GM12878 (cell line): ENCODE measurements at regions not wholly inside any gene's neighbourhood (a gene's known extent, or its start where the extent isn't known, plus 50 kb on each side); places are given as distances from the start of the nearest gene placed in this dataset.

Experiments used
- ATAC-seq: fragments of 200-7000 bp; cut with Tn5 transposase; 3 replicates; pipeline ENCODE4 v1.9.1; 2020; ENCODE audit warnings: mild to moderate bottlenecking, moderate library complexity
- BruUV-seq: library from RNA; stranded (reverse); fragments of 400-500 nt; replicated peaks from 2 replicates; lab custom pipeline; 2021; lab: Mats Ljungman, UMichigan
- CTCF ChIA-PET: fragments of 300-600 bp; sonication (Branson Sonifier 250); formaldehyde crosslinking; extraction: SDS; loops from one replicate; lab custom pipeline; 2021; ENCODE audit warnings: inconsistent platforms; lab: Yijun Ruan, JAX
- POLR2A ChIA-PET: fragments of 350-600 bp; formaldehyde crosslinking; extraction: SDS; loops from one replicate; lab custom pipeline; 2021; ENCODE audit warnings: inconsistent platforms; lab: Charles Lee
- RAD21 ChIA-PET: fragments of 300-600 bp; sonication (Branson Sonifier 250); formaldehyde crosslinking; loops from one replicate; lab custom pipeline; 2023; ENCODE audit warnings: antibody characterized with exemption; ENCODE audit not compliant: unreplicated experiment; lab: Charles Lee
- SMC1A ChIA-PET: fragments of 300-600 bp; sonication (Branson Sonifier 250); formaldehyde crosslinking; loops from one replicate; lab custom pipeline; 2023; ENCODE audit not compliant: unreplicated experiment, uncharacterized antibody; lab: Charles Lee
- DNase-seq: peaks from one replicate; pipeline ENCODE4 v3.0.0-alpha.2; 2011; ENCODE audit warnings: low read depth, low spot score
- FAIRE-seq: peaks from 3 replicates; lab custom pipeline; 2011; peaks lifted over from hg19 to GRCh38; lab: Jason Lieb, UNC
- H2AFZ ChIP-seq: 2 replicates; pipeline ENCODE4 v1.6.0; 2011; ENCODE audit warnings: low read depth, low read length, control low read depth; ENCODE audit not compliant: control insufficient read depth
- H3K27ac ChIP-seq: 2 replicates; pipeline ENCODE4 v1.5.1; 2011; ENCODE audit warnings: control low read depth; ENCODE audit not compliant: control insufficient read depth, insufficient read depth
- H3K27me3 ChIP-seq, 2 experiments: replicated peaks in 1 of 2; 2 replicates each; pipeline versions ENCODE4 v1.6.0 to v1.6.1; 2011; ENCODE audit warnings: low read length in 1 of 2; ENCODE audit not compliant: control insufficient read depth in 2 of 2, insufficient read depth in 2 of 2
- H3K36me3 ChIP-seq, 2 experiments: 2 replicates each; pipeline ENCODE4 v1.5.1; 2011; ENCODE audit warnings: low read length in 1 of 2; ENCODE audit not compliant: control insufficient read depth in 2 of 2, insufficient read depth in 2 of 2
- H3K4me1 ChIP-seq: 2 replicates; pipeline ENCODE4 v1.6.1; 2011; ENCODE audit warnings: mild to moderate bottlenecking, low read length, moderate library complexity, mixed read lengths; ENCODE audit not compliant: control insufficient read depth, insufficient read depth
- H3K4me2 ChIP-seq: 2 replicates; pipeline ENCODE4 v1.6.0; 2011; ENCODE audit warnings: control low read depth; ENCODE audit not compliant: control insufficient read depth, insufficient read depth
- H3K4me3 ChIP-seq: fragments of 200-600 bp; sonication (generic); 2 replicates; pipeline ENCODE4 v1.5.1; 2016
- H3K79me2 ChIP-seq: 2 replicates; pipeline ENCODE4 v1.6.0; 2011; ENCODE audit warnings: low read length; ENCODE audit not compliant: control insufficient read depth, insufficient read depth
- H3K9ac ChIP-seq: 2 replicates; pipeline ENCODE4 v1.8.0; 2011; ENCODE audit warnings: low read length, control low read depth, mixed read lengths; ENCODE audit not compliant: control insufficient read depth, insufficient read depth
- H3K9me3 ChIP-seq: replicated peaks from 3 replicates; pipeline ENCODE4 v1.5.1; 2011; ENCODE audit warnings: mild to moderate bottlenecking, low read length; ENCODE audit not compliant: control insufficient read depth, insufficient read depth
- H4K20me1 ChIP-seq: 2 replicates; pipeline ENCODE4 v1.6.0; 2011; ENCODE audit not compliant: control insufficient read depth, insufficient read depth
- CBX3 ChIP-seq: fragments of 200-600 bp; sonication (generic); IDR thresholded peaks from 2 replicates; pipeline ENCODE4 v1.6.1; 2016; ENCODE audit warnings: low read depth, borderline replicate concordance
- ETV6 ChIP-seq, 2 experiments: fragments of 450-650 bp in 1 of 2; IDR thresholded peaks in 1 of 2; conservative IDR thresholded peaks in 1 of 2; 2 replicates each; pipeline ENCODE4 v1.6.1; 2014; ENCODE audit warnings: antibody characterized with exemption in 1 of 2, borderline replicate concordance in 1 of 2, low read depth in 1 of 2, mild to moderate bottlenecking in 1 of 2, moderate library complexity in 1 of 2
- KAT2A ChIP-seq: conservative IDR thresholded peaks from 2 replicates; pipeline ENCODE4 v1.6.1; 2011; ENCODE audit warnings: low read depth, low read length; ENCODE audit not compliant: control insufficient read depth
- SIX5 ChIP-seq: IDR thresholded peaks from 2 replicates; pipeline ENCODE4 v1.6.1; 2011; ENCODE audit warnings: mild to moderate bottlenecking, low read depth, low read length, moderate library complexity; ENCODE audit not compliant: severe bottlenecking
- SKIL ChIP-seq: fragments of 450-650 bp; IDR thresholded peaks from 2 replicates; pipeline ENCODE4 v1.6.1; 2017; ENCODE audit warnings: mild to moderate bottlenecking, low read depth, inconsistent platforms; ENCODE audit not compliant: poor library complexity, severe bottlenecking
- STAT1 ChIP-seq: fragments of 450-650 bp; conservative IDR thresholded peaks from 2 replicates; pipeline ENCODE4 v1.6.1; 2014; ENCODE audit warnings: antibody characterized with exemption, mild to moderate bottlenecking
- TARDBP ChIP-seq: IDR thresholded peaks from 2 replicates; pipeline ENCODE4 v1.6.1; 2016; ENCODE audit warnings: borderline replicate concordance
- YY1 ChIP-seq: IDR thresholded peaks from 2 replicates; pipeline ENCODE4 v1.6.1; 2011; ENCODE audit warnings: low read depth, mild to moderate bottlenecking, low read length
- ZBTB4 ChIP-seq: fragments of 450-650 bp; formaldehyde crosslinking; IDR thresholded peaks from 2 replicates; pipeline ENCODE4 v1.4.0; 2022; ENCODE audit warnings: mild to moderate bottlenecking, moderate library complexity
- ZNF622 ChIP-seq: fragments of 450-650 bp; IDR thresholded peaks from 2 replicates; pipeline ENCODE4 v1.6.1; 2017; ENCODE audit warnings: mild to moderate bottlenecking, inconsistent platforms
- WGBS: methylation state at CpG from one replicate; pipeline ENCODE4 v1.1.6; 2016; ENCODE audit warnings: low lambda C conversion rate; ENCODE audit not compliant: insufficient replicate concordance, insufficient coverage; ENCODE audit errors: missing lambda C conversion rate; 5-methylcytosine and 5-hydroxymethylcytosine counted together
- in situ Hi-C: fragments of 300-500 bp; cut with MboI; formaldehyde crosslinking; loops from 9 replicates; pipeline ENCODE4 v1.14.3; 2018; ENCODE audit warnings: mixed read lengths
- intact Hi-C: fragments of 100-400 bp; cut with micrococcal nuclease; formaldehyde crosslinking; loops from one replicate; pipeline ENCODE4 v1.14.2; 2022; ENCODE audit not compliant: unreplicated experiment
- TF ChIP-seq, protein P1 (sequence below): IDR thresholded peaks from 2 replicates; pipeline ENCODE4 v1.6.1; 2011; ENCODE audit warnings: mild to moderate bottlenecking, low read depth, low read length, moderate library complexity; ENCODE audit not compliant: insufficient replicate concordance
- TF ChIP-seq, protein P2 (sequence below): IDR thresholded peaks from 2 replicates; pipeline ENCODE4 v1.6.1; 2012; ENCODE audit warnings: low read depth, low read length, improper control_type of control experiment

- TF ChIP-seq ZBTB4 (CRISPR knock-in tag) (no peak), SIX5 (no peak), ETV6 (conservative IDR thresholded peaks at IDR 0.05 in 1 of 2, IDR thresholded peaks at IDR 0.05 in 1 of 2; ENCODE audit: borderline replicate concordance in 1 of 2, low read depth in 1 of 2) (no peak)
- TF ChIP-seq, all 136 proteins: peak for 0
Measured at GRCh38 chr3:124119056-124119716, 127.3 kb upstream of the ROPN1 start (continued).

GRCh38 chr3:124121379-124122312, 129.7 kb upstream of the ROPN1 start:
- Histone ChIP-seq H4K20me1 (no peaks in the 10 kb centered on the region), H3K9me3 (no peaks in the 10 kb centered on the region), H3K79me2 (no peaks in the 10 kb centered on the region), H3K9ac (no peak overlapping the region), H3K4me2 (no peak overlapping the region), H3K27ac (no peak overlapping the region), H3K27me3 (peaks cover 2% of the 10 kb centered on the region in 2 experiments; a peak in 2 of 4 replicates), H3K36me3 (no peaks in the 10 kb centered on the region), H3K4me3 (no peak overlapping the region), H2AFZ (no peak overlapping the region), H3K4me1 (no peaks in the 10 kb centered on the region)
- ChIA-PET POLR2A (no interaction called here), RAD21 (no interaction called here), SMC1A (interaction anchor here (1.0 kb wide), 1 partner anchor 22 kb away, joined by 3 read pairs; no protein-coding TSS in a partner anchor), CTCF (no interaction called here)
- in situ Hi-C loops (no loop called here), intact Hi-C loops (no loop called here)
- no TSS peak for BruUV-seq
- 0% methylated on average over 1 of the region's 1 CpG for WGBS
- DNase-seq: no peak
- no peak for FAIRE-seq
- no peak for ATAC-seq
- TF ChIP-seq YY1 (no peak), STAT1 (no peak), CBX3 (no peak), KAT2A (no peak), SKIL (no peak), TARDBP (no peak), ZNF622 (no peak)
- TF ChIP-seq, protein P1, sequence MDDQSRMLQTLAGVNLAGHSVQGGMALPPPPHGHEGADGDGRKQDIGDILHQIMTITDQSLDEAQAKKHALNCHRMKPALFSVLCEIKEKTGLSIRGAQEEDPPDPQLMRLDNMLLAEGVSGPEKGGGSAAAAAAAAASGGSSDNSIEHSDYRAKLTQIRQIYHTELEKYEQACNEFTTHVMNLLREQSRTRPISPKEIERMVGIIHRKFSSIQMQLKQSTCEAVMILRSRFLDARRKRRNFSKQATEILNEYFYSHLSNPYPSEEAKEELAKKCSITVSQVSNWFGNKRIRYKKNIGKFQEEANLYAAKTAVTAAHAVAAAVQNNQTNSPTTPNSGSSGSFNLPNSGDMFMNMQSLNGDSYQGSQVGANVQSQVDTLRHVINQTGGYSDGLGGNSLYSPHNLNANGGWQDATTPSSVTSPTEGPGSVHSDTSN: no peak
- TF ChIP-seq, protein P2, sequence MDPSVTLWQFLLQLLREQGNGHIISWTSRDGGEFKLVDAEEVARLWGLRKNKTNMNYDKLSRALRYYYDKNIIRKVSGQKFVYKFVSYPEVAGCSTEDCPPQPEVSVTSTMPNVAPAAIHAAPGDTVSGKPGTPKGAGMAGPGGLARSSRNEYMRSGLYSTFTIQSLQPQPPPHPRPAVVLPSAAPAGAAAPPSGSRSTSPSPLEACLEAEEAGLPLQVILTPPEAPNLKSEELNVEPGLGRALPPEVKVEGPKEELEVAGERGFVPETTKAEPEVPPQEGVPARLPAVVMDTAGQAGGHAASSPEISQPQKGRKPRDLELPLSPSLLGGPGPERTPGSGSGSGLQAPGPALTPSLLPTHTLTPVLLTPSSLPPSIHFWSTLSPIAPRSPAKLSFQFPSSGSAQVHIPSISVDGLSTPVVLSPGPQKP: no peak
